NCI-H2107 treated with DMSO at 0.1 percent for 48 hours (cell line): ENCODE measurements at regions not wholly inside any gene's neighbourhood (a gene's known extent, or its start where the extent isn't known, plus 50 kb on each side); places are given as distances from the start of the nearest gene placed in this dataset.

Source experiments
- DNase-seq: peaks from one replicate; lab custom pipeline; 2025; ENCODE audit not compliant: unreplicated experiment; lab: John Stamatoyannopoulos, UW

DNA sequence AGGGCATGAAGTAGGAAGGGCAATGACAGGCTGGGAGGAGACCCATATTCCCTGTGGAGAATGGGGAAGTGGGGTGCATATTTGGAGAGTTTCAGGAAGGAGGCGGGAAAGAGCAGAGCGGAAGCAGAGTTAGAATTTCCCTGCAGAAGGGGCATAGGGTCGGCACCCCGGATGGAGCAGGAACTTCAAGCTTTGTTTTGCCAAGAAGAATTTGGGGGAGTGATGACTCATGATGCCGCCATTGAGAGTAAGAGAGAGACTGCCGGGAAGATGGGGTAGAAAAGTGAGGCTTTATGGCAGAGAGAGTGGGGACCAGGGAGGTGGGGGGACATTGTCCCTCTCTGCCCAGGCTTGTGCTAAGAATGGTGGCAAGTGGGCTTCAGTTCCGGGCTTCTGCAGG, 50.3 kb upstream of the EPB41L1 start:
- no peak for DNase-seq
